GM12892 (cell line): ENCODE measurements at regions not wholly inside any gene's neighbourhood (a gene's known extent, or its start where the extent isn't known, plus 50 kb on each side); places are given as distances from the start of the nearest gene placed in this dataset.

Experiments used
- POLR2A ChIP-seq: IDR thresholded peaks from 2 replicates; pipeline ENCODE4 v1.6.1; 2011; ENCODE audit warnings: low read depth, low read length, control low read depth
- POLR2AphosphoS5 ChIP-seq: IDR thresholded peaks from 2 replicates; pipeline ENCODE4 v1.6.1; 2011; ENCODE audit warnings: low read depth, low read length, control low read depth

GRCh38 chr1:148363439-148363810, 119.7 kb downstream of the PPIAL4G start:
- TF ChIP-seq POLR2AphosphoS5 = no peak
- TF ChIP-seq POLR2A = no peak
